SK-N-MC (cell line): ENCODE measurements at regions not wholly inside any gene's neighbourhood (a gene's known extent, or its start where the extent isn't known, plus 50 kb on each side); places are given as distances from the start of the nearest gene placed in this dataset.

Experiments used
- DNase-seq: peaks from one replicate; pipeline ENCODE4 v3.0.0-alpha.2; 2011; ENCODE audit warnings: low read depth, low spot score
- H3K27ac ChIP-seq: fragments of 200-600 bp; sonication (generic); 2 replicates; pipeline ENCODE4 v1.5.1; 2016; ENCODE audit warnings: mixed run types
- H3K36me3 ChIP-seq: fragments of 200-600 bp; sonication (generic); 2 replicates; pipeline ENCODE4 v1.6.1; 2017; ENCODE audit warnings: antibody characterized with exemption, low read length, mixed read lengths; ENCODE audit not compliant: insufficient read depth
- H3K4me3 ChIP-seq: fragments of 200-600 bp; sonication (generic); 2 replicates; pipeline ENCODE4 v1.5.1; 2016
- H3K9ac ChIP-seq: fragments of 200-600 bp; sonication (generic); 2 replicates; pipeline ENCODE4 v1.8.0; 2017; ENCODE audit warnings: mixed run types, mixed read lengths; ENCODE audit not compliant: insufficient read length
- H3K9me3 ChIP-seq: fragments of 200-600 bp; sonication (generic); 2 replicates; pipeline ENCODE4 v1.6.1; 2017; ENCODE audit warnings: low read depth, mild to moderate bottlenecking, antibody characterized with exemption, low read length, moderate library complexity, mixed read lengths
- EZH2 ChIP-seq: fragments of 200-600 bp; sonication (generic); IDR thresholded peaks from one replicate; pipeline ENCODE4 v1.6.1; 2017; ENCODE audit warnings: antibody characterized with exemption
- FOXP2 ChIP-seq: optimal IDR thresholded peaks from 2 replicates; pipeline ENCODE3; 2011; ENCODE audit warnings: mild to moderate bottlenecking, moderate library complexity; ENCODE audit not compliant: insufficient read depth; ENCODE audit errors: extremely low read length, control extremely low read depth
- POLR2AphosphoS5 ChIP-seq: IDR thresholded peaks from 2 replicates; pipeline ENCODE4 v1.6.1; 2012; ENCODE audit warnings: mild to moderate bottlenecking, low read depth, low read length, borderline replicate concordance

DNA sequence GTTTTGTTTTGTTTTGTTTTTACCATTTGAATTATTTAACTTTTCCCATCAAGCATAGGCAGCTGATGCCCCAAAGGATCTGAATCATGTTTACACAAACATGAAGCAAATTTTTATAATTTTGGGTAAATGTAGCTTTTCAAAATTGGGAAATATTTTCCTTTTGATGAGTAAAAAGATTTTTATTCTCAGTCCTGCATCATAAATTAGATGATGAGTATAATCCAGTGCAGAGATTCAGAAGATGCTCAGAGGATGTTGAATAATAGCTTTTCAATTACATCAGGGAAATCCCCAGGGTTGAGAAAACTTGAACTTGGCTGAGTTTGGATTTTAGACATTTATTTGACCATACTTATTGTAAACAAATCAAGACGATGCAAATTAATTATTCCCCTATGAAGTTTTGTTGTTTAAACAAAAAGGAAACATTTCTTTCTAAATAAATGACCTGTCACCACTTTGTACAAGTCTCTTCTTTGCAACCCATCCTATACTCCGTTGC is 121.7 kb downstream of the FAM204A start:
- TF ChIP-seq FOXP2 (no peak), EZH2 (no peak), POLR2AphosphoS5 (no peak)
- Histone ChIP-seq H3K4me3 (no peak overlapping the region), H3K27ac (no peak overlapping the region), H3K36me3 (no peaks in the 10 kb centered on the region), H3K9me3 (no peaks in the 10 kb centered on the region), H3K9ac (no peak overlapping the region)
- no peak for DNase-seq

DNA sequence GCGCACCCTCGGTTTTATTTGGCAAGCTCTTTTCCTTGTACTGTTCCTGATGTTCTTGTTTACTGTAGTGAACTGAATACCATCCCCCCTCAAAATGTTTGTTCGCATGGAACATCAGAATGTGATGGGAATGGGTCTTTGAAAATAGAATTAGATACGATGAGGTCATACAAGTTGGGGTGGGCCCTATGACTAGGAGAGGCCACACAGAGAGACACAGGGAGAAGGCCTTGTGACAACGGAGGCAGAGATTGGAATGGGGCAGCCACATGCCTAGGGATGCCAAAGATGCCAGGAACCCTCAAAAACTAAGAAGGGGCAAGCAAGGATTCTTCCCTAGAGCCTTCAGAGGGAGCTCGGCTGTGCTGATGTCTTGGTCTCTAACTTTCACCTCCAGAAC is 123.6 kb downstream of the FAM204A start:
- Histone ChIP-seq H3K4me3 (no peak overlapping the region), H3K36me3 (no peaks in the 10 kb centered on the region), H3K9ac (no peak overlapping the region), H3K27ac (no peak overlapping the region), H3K9me3 (no peaks in the 10 kb centered on the region)
- DNase-seq, result no peak
- TF ChIP-seq POLR2AphosphoS5 (no peak), EZH2 (no peak), FOXP2 (no peak)

DNA sequence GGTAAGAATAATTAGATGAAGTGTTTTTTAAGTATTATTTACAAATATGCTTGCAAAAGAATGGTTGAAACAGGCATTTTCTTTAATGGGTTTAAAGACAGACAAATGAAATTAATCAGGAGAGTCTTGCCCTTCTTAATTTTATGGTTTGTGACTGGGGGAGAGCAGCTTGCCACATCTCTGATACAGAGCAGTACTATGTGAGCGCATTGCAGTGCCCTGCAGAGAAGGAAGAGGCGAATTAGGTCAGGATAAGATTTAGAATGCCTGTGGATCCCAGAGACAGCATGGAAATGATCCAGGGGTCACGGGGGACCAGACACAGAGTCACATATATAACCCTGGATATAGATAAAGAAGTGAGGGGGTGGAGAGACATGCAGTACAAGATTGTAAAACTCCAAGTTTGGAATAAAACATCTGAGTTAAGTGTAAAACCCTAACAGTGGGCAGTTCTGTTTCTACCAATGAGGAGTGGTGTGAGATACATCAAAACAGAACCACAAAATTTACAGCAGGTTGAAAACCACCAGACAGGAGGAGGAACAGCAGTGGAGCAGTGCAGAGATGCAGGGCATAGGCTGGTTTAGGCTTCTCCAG is 125.5 kb downstream of the FAM204A start:
- no peak overlapping the region for H3K27ac ChIP-seq

DNA sequence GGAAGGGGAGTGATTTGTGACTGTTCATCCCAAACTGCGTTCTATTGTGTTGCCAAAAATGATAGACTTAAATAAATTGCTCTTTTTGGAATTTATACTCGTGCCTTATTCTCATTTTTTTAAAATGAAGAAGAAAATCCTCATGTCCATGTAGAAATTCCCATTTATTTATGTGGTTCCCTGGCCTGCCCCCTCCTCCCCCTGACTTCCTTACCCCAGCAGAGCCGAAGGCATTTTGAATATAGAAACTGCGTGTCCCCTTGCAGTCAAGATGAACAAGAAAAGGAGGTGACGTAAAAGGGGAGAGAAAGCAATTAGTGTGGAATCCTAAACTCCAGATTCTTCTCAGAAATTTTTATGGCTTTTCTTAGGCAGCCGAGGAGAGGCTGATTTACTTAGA is 126.1 kb downstream of the FAM204A start:
- H3K9ac ChIP-seq, result no peak overlapping the region
- no peak overlapping the region for H3K4me3 ChIP-seq
- H3K27ac ChIP-seq, result no peak overlapping the region
- H3K36me3 ChIP-seq, result no peaks in the 10 kb centered on the region
- no peaks in the 10 kb centered on the region for H3K9me3 ChIP-seq
- no peak for DNase-seq
- TF ChIP-seq EZH2 (no peak), POLR2AphosphoS5 (no peak), FOXP2 (no peak)

More for the DNA sequence above, 125.5 kb downstream of the FAM204A start:
- H3K9ac ChIP-seq, result no peak overlapping the region
- H3K4me3 ChIP-seq, result no peak overlapping the region
- TF ChIP-seq FOXP2, result no peak
- no peak for TF ChIP-seq POLR2AphosphoS5
- TF ChIP-seq EZH2, result no peak
- no peaks in the 10 kb centered on the region for H3K36me3 ChIP-seq
- no peak for DNase-seq
- no peaks in the 10 kb centered on the region for H3K9me3 ChIP-seq

DNA sequence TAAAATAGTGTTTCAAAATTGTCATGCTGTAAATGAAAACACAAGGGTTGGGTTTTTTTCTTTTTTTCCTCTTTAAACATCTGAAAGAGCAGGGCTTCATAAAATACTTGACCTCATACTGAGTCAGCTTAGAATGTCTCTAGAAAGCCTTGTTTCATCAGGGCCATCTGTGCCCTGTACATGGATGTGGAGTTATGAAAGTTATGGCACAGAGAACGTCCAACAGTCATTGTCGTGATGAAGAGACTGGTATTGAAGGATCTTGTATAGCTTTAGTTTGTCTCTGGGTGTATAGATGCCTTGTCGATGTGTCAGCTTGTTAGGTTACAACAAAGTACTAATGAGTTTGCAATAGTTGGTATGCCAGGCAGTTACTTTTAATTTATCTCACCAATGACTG is 127.3 kb downstream of the FAM204A start:
- Histone ChIP-seq H3K4me3 (no peak overlapping the region), H3K9me3 (no peaks in the 10 kb centered on the region), H3K9ac (no peak overlapping the region), H3K27ac (no peak overlapping the region), H3K36me3 (no peaks in the 10 kb centered on the region)
- DNase-seq, result no peak
- TF ChIP-seq FOXP2 (no peak), EZH2 (no peak), POLR2AphosphoS5 (no peak)

DNA sequence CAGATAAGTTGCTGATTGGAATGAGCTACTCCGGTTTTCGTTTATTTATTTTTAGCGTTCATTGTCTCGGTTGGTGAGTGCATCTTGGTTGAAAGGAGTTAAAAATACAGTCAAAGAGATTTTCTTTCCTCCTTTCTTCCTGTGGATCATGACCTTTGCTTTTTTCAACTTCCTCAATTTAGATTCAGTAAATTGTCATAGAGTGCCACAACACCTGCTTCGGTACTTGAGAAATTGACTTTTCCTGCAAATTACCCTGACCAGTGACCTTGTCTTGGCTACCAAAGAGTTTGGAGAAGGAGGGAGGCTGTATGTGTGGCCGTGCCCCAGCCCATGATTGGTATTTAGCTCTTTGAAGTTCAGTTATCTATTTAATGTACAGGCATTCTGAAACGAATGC is 128.7 kb downstream of the FAM204A start:
- DNase-seq, result no peak
- no peaks in the 10 kb centered on the region for H3K9me3 ChIP-seq

DNA sequence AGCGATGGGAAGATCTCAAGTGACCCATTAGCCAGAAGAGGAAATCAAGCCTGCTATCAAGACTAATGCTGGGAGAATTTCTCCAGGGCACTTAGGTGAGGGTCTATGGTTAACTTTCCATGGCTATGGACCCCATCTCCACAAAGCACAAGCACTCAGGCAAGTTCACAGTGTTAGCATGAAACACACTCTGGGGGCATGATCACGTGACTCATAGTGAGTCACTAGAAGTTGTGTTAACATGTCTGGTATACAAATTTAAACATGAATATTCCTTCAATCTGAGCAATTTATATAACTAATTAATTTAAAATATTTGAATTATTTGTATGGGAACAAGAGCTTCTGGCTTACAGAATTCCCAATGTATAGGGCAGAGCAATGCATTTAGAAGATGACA is 131.8 kb downstream of the FAM204A start:
- H3K9me3 ChIP-seq, result no peaks in the 10 kb centered on the region
- TF ChIP-seq EZH2 (no peak), POLR2AphosphoS5 (no peak), FOXP2 (no peak)
- H3K27ac ChIP-seq, result no peak overlapping the region
- no peaks in the 10 kb centered on the region for H3K36me3 ChIP-seq
- H3K4me3 ChIP-seq, result no peak overlapping the region
- no peak for DNase-seq
- no peak overlapping the region for H3K9ac ChIP-seq

More for the DNA sequence above, 128.7 kb downstream of the FAM204A start:
- TF ChIP-seq POLR2AphosphoS5 (no peak), FOXP2 (no peak), EZH2 (no peak)
- H3K36me3 ChIP-seq, result no peaks in the 10 kb centered on the region
- no peak overlapping the region for H3K4me3 ChIP-seq
- no peak overlapping the region for H3K27ac ChIP-seq
- no peak overlapping the region for H3K9ac ChIP-seq

DNA sequence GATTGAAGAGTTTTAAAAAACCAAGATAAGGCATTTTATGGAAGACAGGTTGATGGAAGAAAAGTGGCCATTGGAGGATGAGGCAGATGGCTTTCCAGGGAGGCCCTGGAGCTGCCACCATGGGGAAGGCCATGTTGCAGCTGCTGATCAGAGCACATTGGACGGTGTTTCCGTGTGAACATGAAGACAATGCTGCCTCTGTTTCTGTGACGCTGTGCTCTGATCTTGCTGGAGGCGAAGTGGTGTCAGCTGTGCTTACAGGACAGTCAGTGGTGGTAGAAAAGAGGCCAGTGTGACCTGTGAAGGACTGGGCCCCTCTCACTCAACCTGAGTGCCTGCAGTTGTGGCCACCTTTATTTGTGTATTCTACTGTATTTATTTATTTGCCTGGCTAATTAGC is 132.9 kb downstream of the FAM204A start:
- TF ChIP-seq FOXP2 (no peak), POLR2AphosphoS5 (no peak)
- Histone ChIP-seq H3K27ac (no peak overlapping the region), H3K9me3 (no peaks in the 10 kb centered on the region), H3K4me3 (no peak overlapping the region), H3K9ac (no peak overlapping the region), H3K36me3 (no peaks in the 10 kb centered on the region)
- DNase-seq, result no peak
